ENCODE measurements at regions not wholly inside any gene's neighbourhood (a gene's known extent, or its start where the extent isn't known, plus 50 kb on each side); places are given as distances from the start of the nearest gene placed in this dataset.

- TF ChIP-seq, protein P1, sequence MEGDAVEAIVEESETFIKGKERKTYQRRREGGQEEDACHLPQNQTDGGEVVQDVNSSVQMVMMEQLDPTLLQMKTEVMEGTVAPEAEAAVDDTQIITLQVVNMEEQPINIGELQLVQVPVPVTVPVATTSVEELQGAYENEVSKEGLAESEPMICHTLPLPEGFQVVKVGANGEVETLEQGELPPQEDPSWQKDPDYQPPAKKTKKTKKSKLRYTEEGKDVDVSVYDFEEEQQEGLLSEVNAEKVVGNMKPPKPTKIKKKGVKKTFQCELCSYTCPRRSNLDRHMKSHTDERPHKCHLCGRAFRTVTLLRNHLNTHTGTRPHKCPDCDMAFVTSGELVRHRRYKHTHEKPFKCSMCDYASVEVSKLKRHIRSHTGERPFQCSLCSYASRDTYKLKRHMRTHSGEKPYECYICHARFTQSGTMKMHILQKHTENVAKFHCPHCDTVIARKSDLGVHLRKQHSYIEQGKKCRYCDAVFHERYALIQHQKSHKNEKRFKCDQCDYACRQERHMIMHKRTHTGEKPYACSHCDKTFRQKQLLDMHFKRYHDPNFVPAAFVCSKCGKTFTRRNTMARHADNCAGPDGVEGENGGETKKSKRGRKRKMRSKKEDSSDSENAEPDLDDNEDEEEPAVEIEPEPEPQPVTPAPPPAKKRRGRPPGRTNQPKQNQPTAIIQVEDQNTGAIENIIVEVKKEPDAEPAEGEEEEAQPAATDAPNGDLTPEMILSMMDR (IDR thresholded peaks at IDR 0.05; ENCODE audit: low read depth, low read length), result no peak
- no peak for TF ChIP-seq EZH2phosphoT487 (IDR thresholded peaks at IDR 0.05; ENCODE audit: low read depth)
Observed at GRCh38 chr20:1803932-1804501, 91.2 kb upstream of the SIRPA start.
